Neural cell (in vitro differentiated cells): ENCODE measurements at regions not wholly inside any gene's neighbourhood (a gene's known extent, or its start where the extent isn't known, plus 50 kb on each side); places are given as distances from the start of the nearest gene placed in this dataset.

Experiments used
- EP300 ChIP-seq: fragments of 450-650 bp; conservative IDR thresholded peaks from 2 replicates; pipeline ENCODE4 v1.6.1; 2014; ENCODE audit warnings: antibody characterized with exemption, mild to moderate bottlenecking, moderate library complexity; ENCODE audit not compliant: poor library complexity, severe bottlenecking
- EZH2 ChIP-seq: fragments of 200-600, 300-800 bp; shearing (Covaris generic), sonication (generic); IDR thresholded peaks from 2 replicates; pipeline ENCODE4 v1.6.1; 2014; ENCODE audit warnings: antibody characterized with exemption, low read length, borderline replicate concordance, mild to moderate bottlenecking; ENCODE audit not compliant: insufficient read depth, poor library complexity, severe bottlenecking
- MXI1 ChIP-seq: fragments of 450-650 bp; conservative IDR thresholded peaks from 2 replicates; pipeline ENCODE4 v1.6.1; 2014; ENCODE audit warnings: antibody characterized with exemption, mild to moderate bottlenecking; ENCODE audit not compliant: poor library complexity, severe bottlenecking
- POLR2AphosphoS5 ChIP-seq: IDR thresholded peaks from 2 replicates; pipeline ENCODE4 v1.6.1; 2012
- RAD21 ChIP-seq: fragments of 450-650 bp; conservative IDR thresholded peaks from 2 replicates; pipeline ENCODE4 v1.6.1; 2014; ENCODE audit warnings: antibody characterized with exemption, mild to moderate bottlenecking, moderate library complexity
- REST ChIP-seq: IDR thresholded peaks from 2 replicates; pipeline ENCODE4 v1.6.1; 2012; ENCODE audit warnings: borderline replicate concordance
- SMC3 ChIP-seq: fragments of 450-650 bp; conservative IDR thresholded peaks from 2 replicates; pipeline ENCODE4 v1.6.1; 2014; ENCODE audit warnings: antibody characterized with exemption, mild to moderate bottlenecking, moderate library complexity; ENCODE audit not compliant: poor library complexity
- TAF1 ChIP-seq: IDR thresholded peaks from 2 replicates; pipeline ENCODE4 v1.6.1; 2012; ENCODE audit warnings: low read depth
- TF ChIP-seq, protein P1 (sequence below): fragments of 450-650 bp; IDR thresholded peaks from 2 replicates; pipeline ENCODE4 v1.5.1; 2014; ENCODE audit warnings: antibody characterized with exemption, mild to moderate bottlenecking, moderate library complexity; ENCODE audit not compliant: poor library complexity, severe bottlenecking

- TF ChIP-seq MXI1, result no peak
- TF ChIP-seq, protein P1, sequence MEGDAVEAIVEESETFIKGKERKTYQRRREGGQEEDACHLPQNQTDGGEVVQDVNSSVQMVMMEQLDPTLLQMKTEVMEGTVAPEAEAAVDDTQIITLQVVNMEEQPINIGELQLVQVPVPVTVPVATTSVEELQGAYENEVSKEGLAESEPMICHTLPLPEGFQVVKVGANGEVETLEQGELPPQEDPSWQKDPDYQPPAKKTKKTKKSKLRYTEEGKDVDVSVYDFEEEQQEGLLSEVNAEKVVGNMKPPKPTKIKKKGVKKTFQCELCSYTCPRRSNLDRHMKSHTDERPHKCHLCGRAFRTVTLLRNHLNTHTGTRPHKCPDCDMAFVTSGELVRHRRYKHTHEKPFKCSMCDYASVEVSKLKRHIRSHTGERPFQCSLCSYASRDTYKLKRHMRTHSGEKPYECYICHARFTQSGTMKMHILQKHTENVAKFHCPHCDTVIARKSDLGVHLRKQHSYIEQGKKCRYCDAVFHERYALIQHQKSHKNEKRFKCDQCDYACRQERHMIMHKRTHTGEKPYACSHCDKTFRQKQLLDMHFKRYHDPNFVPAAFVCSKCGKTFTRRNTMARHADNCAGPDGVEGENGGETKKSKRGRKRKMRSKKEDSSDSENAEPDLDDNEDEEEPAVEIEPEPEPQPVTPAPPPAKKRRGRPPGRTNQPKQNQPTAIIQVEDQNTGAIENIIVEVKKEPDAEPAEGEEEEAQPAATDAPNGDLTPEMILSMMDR, result no peak
- no peak for TF ChIP-seq TAF1
- no peak for TF ChIP-seq POLR2AphosphoS5
- no peak for TF ChIP-seq EP300
- no peak for TF ChIP-seq EZH2
- no peak for TF ChIP-seq RAD21
- TF ChIP-seq SMC3, result no peak
- TF ChIP-seq REST, result no peak
These were observed 205.0 kb upstream of the DCN start for GRCh38 chr12:91387461-91388134.
